GM19043 (cell line): ENCODE measurements at regions not wholly inside any gene's neighbourhood (a gene's known extent, or its start where the extent isn't known, plus 50 kb on each side); places are given as distances from the start of the nearest gene placed in this dataset.

Source experiments
- ATAC-seq: cut with Tn5 transposase; IDR thresholded peaks from one replicate; pipeline ENCODE4 v1.9.1; 2021; ENCODE audit warnings: low read depth; ENCODE audit not compliant: unreplicated experiment

DNA sequence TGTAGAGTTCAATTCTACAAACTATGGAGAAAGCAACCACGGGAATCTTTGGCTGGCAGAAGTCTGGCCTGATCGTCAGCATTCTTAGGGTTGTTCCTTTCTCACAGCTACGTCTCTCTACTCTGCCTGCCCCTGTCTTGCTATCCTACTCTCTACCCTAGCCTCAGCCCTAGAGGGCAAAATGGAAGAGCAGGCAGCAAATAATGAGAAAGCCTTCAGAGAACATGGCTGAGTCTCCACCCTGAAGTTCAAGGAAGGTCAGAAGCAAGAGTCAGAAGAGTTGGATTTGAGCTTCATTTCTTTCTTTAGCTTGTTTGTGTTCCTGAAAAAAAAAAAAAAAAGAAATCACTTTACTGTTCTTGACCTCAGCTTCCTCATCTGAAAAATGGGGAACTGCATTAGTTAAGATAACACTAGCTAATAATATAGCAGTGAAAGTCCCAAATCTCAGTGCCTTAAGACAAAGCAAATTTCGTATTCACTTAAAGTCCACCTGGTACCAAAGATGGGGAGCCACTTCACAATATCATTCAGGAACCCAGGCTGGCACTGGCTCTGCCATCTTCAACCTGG, 50.2 kb upstream of the CCND2 start:
- no peak for ATAC-seq

DNA sequence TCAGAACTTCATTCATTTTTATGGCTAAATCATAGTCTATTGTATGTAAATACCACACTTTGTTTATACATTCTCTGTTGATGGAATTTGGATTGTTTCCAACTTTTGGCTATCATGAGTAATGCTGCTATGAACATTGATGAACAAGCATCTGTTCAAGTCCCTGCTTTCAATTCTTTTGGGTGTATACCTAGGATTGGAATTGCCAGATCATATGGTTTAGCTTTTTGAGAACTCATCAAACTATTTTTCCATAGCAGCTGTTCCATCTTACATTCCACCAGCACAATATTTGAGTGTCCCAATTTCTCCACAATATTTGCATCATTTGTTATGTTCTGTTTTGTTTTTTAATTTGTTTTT, 52.3 kb upstream of the CCND2 start:
- ATAC-seq = no peak

DNA sequence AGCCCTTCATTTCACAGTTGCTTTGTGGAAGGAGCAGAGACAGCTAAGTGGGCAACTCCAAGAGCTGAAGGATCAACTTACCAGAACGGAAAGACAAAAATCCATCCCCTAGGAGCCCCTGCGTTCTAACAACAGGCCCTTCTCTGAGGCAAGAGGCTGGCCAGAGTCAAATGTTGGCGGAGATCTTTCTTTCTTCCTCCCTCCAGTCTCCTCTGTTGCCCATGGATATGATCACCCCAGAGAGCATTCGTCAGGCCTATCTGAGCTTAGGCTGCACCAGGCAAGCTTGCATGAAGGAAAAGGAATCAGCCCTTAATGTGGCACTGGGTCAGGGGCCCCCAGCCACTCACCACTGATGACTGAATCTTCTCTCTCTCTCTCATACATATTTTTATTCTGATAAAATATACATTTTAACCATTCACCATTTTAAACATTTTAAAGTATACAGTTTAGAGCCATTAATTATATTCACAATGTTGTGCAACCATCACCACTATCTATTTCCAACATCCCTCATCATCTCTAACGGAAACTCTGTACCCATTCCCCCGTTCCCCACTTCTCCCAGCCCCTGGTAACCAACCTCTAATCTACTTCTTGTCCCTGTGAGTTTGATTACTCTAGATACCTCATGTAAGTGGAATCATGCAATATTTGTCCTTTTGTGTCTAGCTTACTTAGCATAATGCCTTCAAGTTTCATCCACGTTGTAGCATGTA, 52.9 kb upstream of the CCND2 start:
- no peak for ATAC-seq

DNA sequence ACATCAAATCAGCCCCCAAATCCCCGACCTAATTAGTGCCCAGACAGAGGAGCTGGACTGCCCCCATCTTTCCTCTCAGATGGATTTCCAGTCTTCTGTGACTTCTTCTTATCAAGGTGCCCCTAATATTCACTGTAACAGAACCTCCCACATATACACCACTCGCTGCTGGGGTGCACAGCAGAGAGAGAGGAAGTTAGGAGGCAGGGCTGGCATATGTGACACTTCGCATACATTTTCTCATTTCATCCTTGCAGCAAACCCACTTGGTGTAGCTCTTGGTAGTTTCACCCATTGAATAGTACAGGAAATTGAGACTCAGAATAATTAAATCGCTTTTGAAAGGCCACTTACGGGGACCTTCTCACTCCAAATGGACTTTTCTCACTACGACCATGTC, 56.5 kb upstream of the CCND2 start:
- ATAC-seq = no peak

DNA sequence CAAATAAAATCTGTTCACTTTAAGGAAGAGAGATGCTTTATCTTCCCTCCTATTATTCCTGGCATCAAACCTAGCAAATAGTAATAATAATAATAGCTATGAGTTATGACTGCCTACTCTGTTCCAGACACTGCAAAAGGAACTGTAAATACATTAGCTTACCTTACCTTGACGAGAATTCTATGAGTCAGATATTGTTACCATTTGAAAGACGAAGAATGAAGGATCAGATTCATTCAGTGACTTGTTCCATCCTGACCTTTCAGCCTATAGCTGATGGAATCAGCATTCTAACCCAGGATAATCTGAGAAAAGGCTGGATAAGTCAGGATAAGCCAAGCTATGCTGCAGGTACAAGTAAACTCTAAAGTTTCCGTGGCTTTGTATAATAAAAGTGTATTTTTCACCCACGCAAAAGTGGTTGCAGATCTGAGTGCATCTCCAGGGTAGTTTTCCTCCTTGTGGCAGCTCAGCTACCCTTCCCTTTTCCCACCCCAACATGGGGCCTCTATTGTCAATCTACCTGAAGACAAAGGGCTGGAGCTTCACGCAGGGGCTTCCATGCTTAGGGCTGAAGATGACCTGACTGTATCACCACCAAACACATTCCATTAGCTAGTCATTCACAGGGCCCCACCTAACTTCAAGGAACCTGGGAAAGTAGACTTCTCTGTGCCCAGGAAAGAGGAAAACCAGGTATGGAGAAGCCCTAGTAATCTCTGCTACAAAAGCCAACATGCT, 57.2 kb upstream of the CCND2 start:
- ATAC-seq = peak; percentile 9

DNA sequence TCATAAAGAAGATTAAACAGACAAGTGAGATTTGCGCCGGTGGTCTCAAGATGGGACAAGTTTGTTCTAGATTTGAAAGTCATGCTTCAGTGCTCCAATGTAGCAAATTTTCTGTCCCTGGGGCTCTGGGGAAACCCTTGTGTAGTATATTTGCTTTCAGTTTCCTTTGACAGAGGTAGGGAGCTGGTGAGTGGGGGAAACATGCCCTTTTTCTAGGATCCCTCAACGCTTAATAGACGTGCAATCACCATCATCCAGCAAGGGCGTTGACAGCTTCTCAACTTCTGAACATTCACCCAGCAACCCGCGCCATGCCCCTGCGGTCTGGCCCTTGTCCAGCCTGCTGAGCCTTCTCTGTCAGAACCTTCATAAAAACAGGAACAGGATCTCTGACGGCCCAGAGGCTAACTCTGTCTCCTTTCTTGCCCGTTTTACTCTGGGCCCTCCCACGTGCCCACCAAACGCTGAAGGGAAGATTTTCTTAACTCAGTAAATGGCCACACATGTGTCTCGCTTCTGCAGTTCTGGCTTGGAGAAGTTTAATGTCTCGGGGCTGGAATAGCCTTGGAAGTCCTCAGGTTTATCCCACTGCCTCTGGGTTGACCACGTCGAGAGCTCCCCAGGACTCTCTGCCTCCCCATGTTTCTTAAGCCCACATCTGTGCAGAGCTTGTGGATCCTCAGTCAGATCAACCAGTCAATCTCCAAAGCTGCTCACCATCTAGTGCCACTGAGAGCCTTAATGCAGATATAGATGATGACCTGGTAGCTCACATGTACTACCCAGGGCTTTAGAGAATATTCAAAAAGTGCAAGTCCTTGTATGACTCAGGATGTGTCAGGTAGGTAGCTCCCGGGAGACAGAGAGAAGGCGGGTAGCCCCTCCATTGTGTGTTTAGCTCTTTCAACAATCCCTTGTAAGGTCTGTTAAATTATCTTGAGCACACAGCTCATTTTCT, 58.1 kb upstream of the CCND2 start:
- peak; percentile 57 for ATAC-seq

DNA sequence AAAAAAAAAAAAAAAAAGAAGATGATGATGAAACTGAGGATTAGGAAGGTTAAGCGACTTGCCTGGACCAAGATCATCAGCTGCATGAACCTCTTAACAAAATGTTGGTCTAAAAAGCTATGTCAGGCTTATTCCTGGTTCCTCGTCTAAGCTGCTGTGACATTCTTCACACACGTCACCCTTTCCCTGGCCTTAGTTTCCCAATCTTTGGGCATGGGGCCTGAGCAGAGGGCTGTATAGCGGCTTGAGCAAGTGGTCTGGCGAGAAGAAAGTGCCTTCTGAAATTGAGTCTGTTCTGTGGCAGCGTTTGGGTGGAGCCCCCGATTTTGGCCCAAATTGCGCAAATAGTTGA, 58.7 kb upstream of the CCND2 start:
- peak; percentile 7 for ATAC-seq

DNA sequence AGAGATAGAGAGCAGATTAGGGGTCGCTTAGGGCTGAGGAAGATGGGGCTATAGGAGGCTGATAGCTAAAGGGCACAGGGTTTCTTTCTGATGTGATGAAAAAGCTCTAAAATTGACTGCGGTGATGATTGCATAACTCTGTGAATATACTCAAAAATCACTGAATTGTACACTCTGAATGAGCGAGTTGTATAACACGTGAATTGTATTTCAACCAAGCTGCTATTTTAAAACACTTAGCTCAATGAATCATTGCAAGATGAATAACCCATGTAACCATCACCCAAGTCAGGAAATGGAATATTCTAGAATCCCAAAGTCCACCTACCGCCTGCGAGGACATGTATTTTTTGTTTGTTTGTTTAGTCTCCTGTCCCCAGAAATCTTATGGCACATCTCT, 60.1 kb upstream of the CCND2 start:
- no peak for ATAC-seq

DNA sequence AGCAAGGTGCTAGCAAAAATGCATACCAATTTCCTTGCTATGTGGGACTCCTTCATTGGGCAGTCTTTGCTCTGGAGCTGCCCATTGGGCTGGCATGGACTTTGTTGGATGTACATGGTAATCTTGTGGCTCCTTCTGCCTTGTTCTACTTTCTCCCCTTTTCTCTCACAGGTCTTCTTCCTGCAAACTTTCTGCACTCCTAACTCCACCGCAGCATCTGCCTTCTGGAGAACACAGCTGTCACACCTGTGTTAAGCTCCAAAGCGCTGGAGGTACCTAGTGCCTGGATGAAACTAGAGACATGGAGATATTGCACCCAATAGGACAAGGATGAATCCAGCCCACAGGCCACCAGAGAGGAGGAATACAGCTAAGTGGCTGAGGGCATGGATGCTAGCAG, 60.7 kb upstream of the CCND2 start:
- no peak for ATAC-seq

DNA sequence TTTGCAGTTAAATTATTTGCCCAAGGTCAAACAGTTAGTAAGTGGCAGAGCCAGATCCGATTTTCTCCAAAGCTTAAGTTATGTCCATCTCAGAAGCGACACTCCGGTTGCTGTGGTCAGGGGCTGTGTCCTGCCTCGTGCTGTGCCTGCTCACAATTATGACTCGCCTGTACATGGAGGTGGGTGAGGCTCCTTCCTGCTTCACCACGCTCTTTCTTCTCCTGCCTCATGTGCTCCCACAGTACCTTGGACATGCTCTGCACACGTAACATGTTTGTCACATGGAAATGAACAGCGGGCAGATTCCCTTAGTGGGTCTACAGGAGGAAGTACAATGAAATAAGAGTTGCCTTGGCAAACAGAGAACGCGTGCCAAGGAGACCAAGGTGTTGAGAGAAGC, 62.2 kb upstream of the CCND2 start:
- no peak for ATAC-seq

DNA sequence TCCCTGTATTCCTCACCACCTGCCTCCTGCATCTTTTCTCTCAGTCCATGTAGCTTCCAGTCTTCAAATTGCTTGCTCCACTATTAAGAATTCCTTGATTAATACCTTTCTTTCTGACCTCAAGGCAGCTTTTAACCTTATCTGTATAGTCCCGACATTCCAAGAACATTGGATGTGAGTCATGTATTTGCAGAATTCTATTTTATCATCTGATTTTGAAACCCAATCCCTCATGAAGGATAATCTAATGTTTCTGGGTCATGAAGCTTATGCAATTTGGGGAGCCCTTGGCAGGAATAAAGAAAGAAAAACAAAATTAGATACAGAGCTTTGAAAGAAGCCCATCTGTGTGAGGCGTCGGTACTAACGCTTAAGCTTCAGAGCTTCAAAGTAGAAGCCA, 63.4 kb upstream of the CCND2 start:
- no peak for ATAC-seq

DNA sequence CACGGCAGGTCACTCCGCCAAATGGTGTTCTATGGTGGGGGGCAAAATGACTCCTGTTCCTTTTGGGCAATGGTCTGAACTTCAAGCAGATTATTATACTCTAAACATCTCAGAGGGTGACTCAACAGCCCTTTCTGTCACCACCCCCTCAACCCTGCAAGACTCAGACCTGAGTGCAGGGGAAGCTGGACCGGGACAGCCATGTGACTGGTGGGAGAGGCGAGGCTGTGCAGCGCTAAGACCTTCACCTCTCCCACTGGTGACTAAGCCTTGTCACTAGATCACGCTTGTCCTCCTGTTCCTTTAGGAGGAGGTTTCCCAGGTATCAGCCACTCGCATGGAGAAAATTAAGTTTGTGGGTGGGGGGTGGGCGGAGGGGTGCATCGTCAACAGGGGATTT, 67.1 kb upstream of the CCND2 start:
- ATAC-seq = no peak

DNA sequence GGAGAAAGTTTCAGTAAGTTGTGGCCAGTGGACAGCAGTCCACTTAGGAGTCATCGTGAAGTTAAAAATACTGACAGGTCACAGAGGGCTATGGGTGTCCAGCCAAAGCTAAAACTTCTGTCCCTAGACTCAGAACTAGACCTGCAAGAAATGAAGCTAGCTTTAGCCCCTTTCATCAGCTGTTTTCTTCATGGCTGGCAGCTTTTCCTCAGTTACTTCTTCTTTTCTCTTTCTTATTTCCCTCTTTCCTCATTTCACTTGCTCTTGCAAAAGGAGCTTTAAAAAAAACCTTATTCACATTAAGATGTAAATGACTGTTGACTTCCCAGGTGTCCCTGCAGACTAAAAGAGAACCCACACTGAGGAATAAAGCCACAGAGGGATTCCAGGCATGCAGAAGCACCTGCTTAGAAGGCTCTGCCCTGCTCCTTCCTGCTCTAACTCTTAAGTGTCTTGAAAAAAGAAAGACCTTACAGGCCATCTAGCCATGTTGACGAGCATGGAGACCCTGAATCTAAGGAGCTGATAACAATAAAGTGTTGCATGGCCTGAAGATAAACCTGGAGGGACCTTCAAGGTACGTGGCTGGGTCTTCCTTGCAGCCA, 69.7 kb upstream of the CCND2 start:
- ATAC-seq = no peak

DNA sequence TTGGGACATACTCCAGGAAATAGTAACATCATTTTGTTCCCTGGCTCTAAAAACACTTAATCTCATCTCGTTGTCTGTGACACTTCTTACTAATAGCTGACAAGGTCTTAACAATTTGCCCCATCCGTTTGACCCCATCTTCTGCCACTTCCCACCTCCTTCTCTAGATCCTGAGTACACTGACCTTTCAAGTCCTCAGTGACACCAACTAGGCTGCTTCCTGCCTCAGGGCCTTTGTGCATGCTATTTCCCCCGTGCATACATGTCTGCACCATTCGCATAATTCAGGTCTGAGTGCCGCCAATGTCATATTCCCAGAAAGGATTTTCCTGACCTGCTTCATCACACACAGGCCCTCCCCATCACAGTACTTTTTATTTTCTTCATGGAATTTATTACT, 70.6 kb upstream of the CCND2 start:
- ATAC-seq = no peak

DNA sequence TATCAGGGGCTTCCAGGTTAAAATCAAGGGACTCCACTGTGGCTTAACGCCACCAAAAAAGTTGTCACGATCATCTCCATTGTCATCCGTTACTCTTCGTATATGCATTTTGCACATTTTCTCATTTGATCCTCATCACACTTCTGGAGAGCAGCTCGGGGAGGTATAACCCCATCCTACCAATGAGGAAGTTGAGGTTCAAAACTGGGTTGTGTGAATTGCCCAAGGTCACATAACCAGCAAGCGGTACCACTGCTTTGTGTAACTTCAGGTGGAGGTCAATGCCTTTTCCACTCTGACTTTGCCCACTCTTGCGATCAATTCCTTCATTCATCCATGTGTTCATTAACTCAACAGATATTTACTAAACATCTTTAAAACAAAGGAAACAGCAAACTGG, 71.1 kb upstream of the CCND2 start:
- no peak for ATAC-seq

DNA sequence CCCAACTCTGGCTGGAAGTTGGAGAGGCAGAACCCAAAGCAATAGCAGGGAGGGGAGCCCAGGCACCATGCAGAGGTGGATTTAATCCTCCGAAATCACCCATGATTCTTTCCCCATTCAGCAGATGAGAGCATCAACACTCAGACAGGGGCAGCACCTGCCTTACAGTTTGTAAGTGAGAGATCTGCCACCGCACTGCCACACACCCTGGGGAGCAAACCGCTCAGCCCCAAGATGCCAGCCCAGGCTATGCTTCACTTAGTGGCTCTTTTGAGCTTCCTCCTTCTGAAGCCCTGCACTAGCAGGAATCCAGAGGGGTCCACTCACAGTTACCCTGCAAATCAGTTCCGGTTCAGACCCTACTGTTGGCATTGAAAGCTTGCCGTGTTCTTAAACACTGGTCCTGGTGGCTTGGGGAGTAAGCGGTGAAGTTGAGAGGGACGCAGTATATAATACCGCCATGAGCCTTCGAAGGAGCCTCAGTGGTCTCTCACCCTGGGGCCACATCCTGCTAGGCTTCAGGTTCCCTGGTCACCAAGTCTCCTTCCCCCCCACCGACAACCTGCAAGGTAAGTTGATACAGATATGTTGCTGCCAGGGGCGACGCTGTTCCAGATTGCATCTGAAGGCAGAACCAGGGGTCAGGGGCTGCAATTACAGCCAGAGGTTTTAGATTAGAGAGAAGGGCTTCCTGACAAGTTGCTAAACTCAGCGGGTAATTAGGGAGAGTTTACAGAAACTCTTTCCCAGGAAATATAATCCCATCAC, 72.0 kb upstream of the CCND2 start:
- no peak for ATAC-seq

DNA sequence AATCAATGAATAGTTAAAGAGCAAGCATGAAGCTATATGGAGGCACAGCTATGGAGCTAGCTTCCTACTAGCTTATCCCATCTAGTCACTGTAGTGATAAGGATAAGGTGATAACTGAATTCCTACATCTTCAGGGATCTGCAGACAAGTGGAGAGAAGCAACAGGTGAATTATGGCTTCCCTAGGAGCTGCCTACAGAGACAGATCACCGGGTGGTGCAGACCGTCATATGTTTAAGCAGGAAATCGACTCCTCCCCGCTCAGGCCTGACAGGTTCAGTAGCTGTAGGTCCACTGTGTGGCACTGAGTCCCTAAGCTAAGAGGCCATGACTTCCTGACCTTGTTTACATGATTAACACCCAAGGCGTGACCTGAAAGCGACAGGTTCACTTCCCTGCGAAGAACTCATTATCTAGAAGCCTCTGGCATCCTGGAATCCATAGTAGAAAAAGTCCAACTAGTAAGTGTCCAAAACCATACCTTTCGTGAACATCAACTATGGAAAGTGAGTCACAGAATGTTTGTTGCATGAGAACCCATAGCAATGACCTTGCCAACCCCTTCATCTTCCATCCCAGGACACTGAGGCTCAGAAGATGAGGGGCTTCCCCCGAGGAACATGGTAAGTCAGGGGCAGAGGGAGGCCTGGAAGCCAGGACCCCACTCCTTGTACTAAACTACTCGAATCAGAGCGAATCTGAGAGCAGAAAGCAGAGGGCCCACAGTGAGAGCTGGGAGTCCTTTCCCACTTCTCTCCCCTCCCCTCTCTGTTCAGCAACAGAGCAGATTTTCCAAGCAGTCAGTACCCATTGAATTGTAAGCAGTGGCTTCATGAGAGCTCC, 75.4 kb upstream of the CCND2 start:
- no peak for ATAC-seq

DNA sequence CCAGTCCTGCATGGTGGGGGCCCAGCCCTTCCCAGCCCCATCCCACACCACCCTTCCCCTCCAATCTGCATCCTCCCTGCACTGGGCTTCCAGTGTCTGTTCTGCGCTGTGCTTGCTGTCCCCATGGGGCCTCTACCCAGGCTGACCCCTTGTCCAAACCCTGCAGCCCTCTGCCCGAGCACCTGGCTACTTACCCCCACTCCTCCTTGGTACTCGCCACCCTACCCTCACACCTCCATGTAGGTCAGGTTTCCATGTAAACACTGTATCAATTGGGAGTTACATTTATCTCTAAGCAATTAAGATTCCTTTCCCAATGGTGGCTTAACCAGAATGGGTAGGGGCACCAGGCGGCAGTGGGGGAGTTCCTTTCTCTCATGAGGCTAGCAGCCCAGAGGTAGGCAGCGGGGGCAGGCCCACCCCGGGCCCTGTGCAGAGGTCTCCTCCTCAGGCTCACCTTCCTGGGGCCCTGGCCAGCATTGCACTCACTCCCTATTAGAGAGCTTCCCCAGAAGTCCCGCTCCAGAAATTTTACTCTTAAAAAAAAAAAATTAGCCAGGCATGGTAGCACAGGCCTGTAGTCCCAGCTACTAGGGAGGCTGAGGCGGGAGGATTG, 76.6 kb upstream of the CCND2 start:
- ATAC-seq = no peak

DNA sequence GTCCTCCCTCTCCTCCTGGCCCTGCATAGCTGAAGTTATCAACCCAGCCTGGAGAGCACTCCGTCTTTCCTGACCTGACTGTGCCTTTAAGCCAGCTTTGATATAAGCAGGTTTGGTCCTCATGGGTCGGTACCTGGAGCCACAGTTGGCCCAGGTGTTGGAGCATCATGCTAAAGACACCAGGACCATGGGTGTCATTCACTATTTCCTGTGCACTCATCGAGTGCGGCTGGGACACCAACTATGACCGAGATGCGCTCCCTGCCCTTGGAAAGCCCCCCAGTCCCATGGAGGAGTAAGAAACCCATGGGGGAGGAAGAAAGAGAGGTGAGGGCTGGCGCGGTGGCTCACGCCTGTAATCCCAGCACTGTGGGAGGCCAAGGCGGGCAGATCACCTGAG, 78.9 kb upstream of the CCND2 start:
- no peak for ATAC-seq
